ENCODE measurements at regions not wholly inside any gene's neighbourhood (a gene's known extent, or its start where the extent isn't known, plus 50 kb on each side); places are given as distances from the start of the nearest gene placed in this dataset.

- TF ChIP-seq, protein P1, sequence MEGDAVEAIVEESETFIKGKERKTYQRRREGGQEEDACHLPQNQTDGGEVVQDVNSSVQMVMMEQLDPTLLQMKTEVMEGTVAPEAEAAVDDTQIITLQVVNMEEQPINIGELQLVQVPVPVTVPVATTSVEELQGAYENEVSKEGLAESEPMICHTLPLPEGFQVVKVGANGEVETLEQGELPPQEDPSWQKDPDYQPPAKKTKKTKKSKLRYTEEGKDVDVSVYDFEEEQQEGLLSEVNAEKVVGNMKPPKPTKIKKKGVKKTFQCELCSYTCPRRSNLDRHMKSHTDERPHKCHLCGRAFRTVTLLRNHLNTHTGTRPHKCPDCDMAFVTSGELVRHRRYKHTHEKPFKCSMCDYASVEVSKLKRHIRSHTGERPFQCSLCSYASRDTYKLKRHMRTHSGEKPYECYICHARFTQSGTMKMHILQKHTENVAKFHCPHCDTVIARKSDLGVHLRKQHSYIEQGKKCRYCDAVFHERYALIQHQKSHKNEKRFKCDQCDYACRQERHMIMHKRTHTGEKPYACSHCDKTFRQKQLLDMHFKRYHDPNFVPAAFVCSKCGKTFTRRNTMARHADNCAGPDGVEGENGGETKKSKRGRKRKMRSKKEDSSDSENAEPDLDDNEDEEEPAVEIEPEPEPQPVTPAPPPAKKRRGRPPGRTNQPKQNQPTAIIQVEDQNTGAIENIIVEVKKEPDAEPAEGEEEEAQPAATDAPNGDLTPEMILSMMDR (IDR thresholded peaks at IDR 0.05), result no peak
- TF ChIP-seq EP300 (IDR thresholded peaks at IDR 0.05) (no peak), POLR2A (IDR thresholded peaks at IDR 0.05) (no peak), POLR2AphosphoS5 (IDR thresholded peaks at IDR 0.05) (no peak)
Measured at GRCh38 chr14:81727218-81727617, 193.6 kb upstream of the SEL1L start.

Data from upper lobe of left lung (tissue), 4 donors.